SK-N-SH (cell line): ENCODE measurements at regions not wholly inside any gene's neighbourhood (a gene's known extent, or its start where the extent isn't known, plus 50 kb on each side); places are given as distances from the start of the nearest gene placed in this dataset.

Experiments
- CTCF ChIA-PET: fragments of 300-600, 350-600 bp; formaldehyde crosslinking; extraction: SDS; loops from one replicate; lab custom pipeline; 2021; lab: Yijun Ruan, JAX
- POLR2A ChIA-PET: fragments of 350-600 bp; sonication (Branson Sonifier 250); formaldehyde crosslinking; extraction: SDS; loops from one replicate; lab custom pipeline; 2020; ENCODE audit warnings: antibody characterized with exemption, inconsistent platforms; lab: Yijun Ruan, JAX
- DNase-seq: peaks from one replicate; pipeline ENCODE4 v3.0.0; 2012
- H2AFZ ChIP-seq: fragments of 200-600 bp; sonication (generic); 2 replicates; pipeline ENCODE4 v1.8.1; 2016; ENCODE audit warnings: antibody characterized with exemption, mild to moderate bottlenecking, low read depth
- H3F3A ChIP-seq: fragments of 200-600 bp; sonication (generic); replicated peaks from 2 replicates; pipeline ENCODE3; 2016; ENCODE audit warnings: antibody characterized with exemption, mild to moderate bottlenecking; ENCODE audit not compliant: insufficient read depth
- H3K27ac ChIP-seq, 2 experiments: fragments of 200-500 bp in 1 of 2; fragments of 200-600 bp in 1 of 2; sonication (Bioruptor generic) in 1 of 2; sonication (generic), shearing (Covaris generic) in 1 of 2; 2 replicates each; pipeline versions ENCODE4 v1.5.1 to v1.6.1; 2014 to 2016; ENCODE audit warnings: low read depth in 2 of 2, inconsistent platforms in 1 of 2, low read length in 1 of 2, mild to moderate bottlenecking in 1 of 2, mixed read lengths in 1 of 2
- H3K27me3 ChIP-seq: fragments of 200-600 bp; sonication (generic), shearing (Covaris generic); 2 replicates; pipeline ENCODE4 v1.6.1; 2016; ENCODE audit warnings: mixed run types; ENCODE audit not compliant: insufficient read depth
- H3K36me3 ChIP-seq, 2 experiments: fragments of 200-500 bp in 1 of 2; fragments of 200-600 bp in 1 of 2; sonication (Bioruptor generic) in 1 of 2; sonication (generic) in 1 of 2; replicated peaks in 1 of 2; 2 replicates each; pipeline versions ENCODE3 to v1.5.1; 2014 to 2016; ENCODE audit warnings: low read length in 1 of 2, mild to moderate bottlenecking in 1 of 2; ENCODE audit not compliant: insufficient read depth in 2 of 2, control insufficient read depth in 1 of 2
- H3K4me1 ChIP-seq, 2 experiments: fragments of 200-500 bp in 1 of 2; fragments of 200-600 bp in 1 of 2; sonication (Bioruptor generic) in 1 of 2; sonication (generic), shearing (Covaris generic) in 1 of 2; 2 replicates each; pipeline versions ENCODE4 v1.5.1 to v1.6.1; 2014 to 2016; ENCODE audit warnings: low read depth in 1 of 2, low read length in 1 of 2, mixed run types in 1 of 2; ENCODE audit not compliant: insufficient read depth in 2 of 2, control insufficient read depth in 1 of 2
- H3K4me2 ChIP-seq: fragments of 200-600 bp; sonication (generic), shearing (Covaris generic); 2 replicates; pipeline ENCODE4 v1.6.1; 2017; ENCODE audit warnings: mixed run types
- H3K4me3 ChIP-seq, 2 experiments: fragments of 200-500 bp in 1 of 2; fragments of 200-600 bp in 1 of 2; sonication (Bioruptor generic) in 1 of 2; sonication (generic), shearing (Covaris generic) in 1 of 2; 2 replicates each; pipeline versions ENCODE4 v1.5.1 to v1.8.1; 2014 to 2016; ENCODE audit warnings: low read depth in 2 of 2, inconsistent platforms in 1 of 2, low read length in 1 of 2, mild to moderate bottlenecking in 1 of 2, mixed read lengths in 1 of 2, moderate library complexity in 1 of 2
- H3K79me2 ChIP-seq: fragments of 200-600 bp; sonication (generic); 2 replicates; pipeline ENCODE4 v1.8.1; 2017; ENCODE audit warnings: mild to moderate bottlenecking; ENCODE audit not compliant: insufficient read depth
- H3K9ac ChIP-seq: fragments of 200-600 bp; sonication (generic); 2 replicates; pipeline ENCODE4 v1.6.1; 2017; ENCODE audit warnings: mixed run types
- H3K9me2 ChIP-seq: fragments of 200-600 bp; sonication (generic); 2 replicates; pipeline ENCODE4 v1.6.1; 2017; ENCODE audit warnings: mixed run types
- H3K9me3 ChIP-seq: fragments of 200-600 bp; sonication (generic); 2 replicates; pipeline ENCODE4 v1.6.1; 2017; ENCODE audit warnings: mixed run types, mild to moderate bottlenecking, moderate library complexity
- H4K20me1 ChIP-seq: fragments of 200-600 bp; sonication (generic); 2 replicates; pipeline ENCODE4 v1.6.1; 2017; ENCODE audit warnings: mild to moderate bottlenecking, mixed run types; ENCODE audit not compliant: insufficient read depth
- CHD2 ChIP-seq: fragments of 150-350 bp; IDR thresholded peaks from 2 replicates; pipeline ENCODE4 v1.6.1; 2018; ENCODE audit warnings: low read length; ENCODE audit not compliant: partially characterized antibody
- CTCF ChIP-seq: fragments of 200-600 bp; sonication (generic); IDR thresholded peaks from 2 replicates; pipeline ENCODE4 v1.6.1; 2017; ENCODE audit warnings: antibody characterized with exemption, mild to moderate bottlenecking, moderate library complexity
- ELF1 ChIP-seq: IDR thresholded peaks from 2 replicates; pipeline ENCODE4 v1.4.0; 2012
- FOSL2 ChIP-seq: IDR thresholded peaks from 2 replicates; pipeline ENCODE4 v1.4.0; 2012; ENCODE audit warnings: low read depth, mild to moderate bottlenecking, moderate library complexity, borderline replicate concordance
- FOXM1 ChIP-seq: IDR thresholded peaks from 2 replicates; pipeline ENCODE4 v1.4.0; 2012; ENCODE audit warnings: low read depth, mild to moderate bottlenecking
- JUND ChIP-seq: IDR thresholded peaks from 2 replicates; pipeline ENCODE4 v1.4.0; 2012
- NFIC ChIP-seq: IDR thresholded peaks from 2 replicates; pipeline ENCODE4 v1.4.0; 2012; ENCODE audit warnings: borderline replicate concordance
- NRF1 ChIP-seq: IDR thresholded peaks from 2 replicates; pipeline ENCODE4 v1.6.1; 2012; ENCODE audit warnings: low read depth, mild to moderate bottlenecking, low read length
- PBX3 ChIP-seq: IDR thresholded peaks from 2 replicates; pipeline ENCODE4; 2012
- POLR2AphosphoS5 ChIP-seq: IDR thresholded peaks from 2 replicates; pipeline ENCODE4 v1.6.1; 2012; ENCODE audit warnings: low read depth, low read length
- RAD21 ChIP-seq: IDR thresholded peaks from 2 replicates; pipeline ENCODE4 v1.6.1; 2012; ENCODE audit warnings: mild to moderate bottlenecking, low read length
- RCOR1 ChIP-seq: fragments of 150-350 bp; IDR thresholded peaks from 2 replicates; pipeline ENCODE4 v1.6.1; 2017; ENCODE audit warnings: antibody characterized with exemption, low read length
- RXRA ChIP-seq: IDR thresholded peaks from 2 replicates; pipeline ENCODE4 v1.4.0; 2012; ENCODE audit warnings: low read depth, mild to moderate bottlenecking, borderline replicate concordance
- TAF1 ChIP-seq: IDR thresholded peaks from 2 replicates; pipeline ENCODE4 v1.6.1; 2012; ENCODE audit warnings: low read depth, mild to moderate bottlenecking, low read length, moderate library complexity, borderline replicate concordance
- TCF12 ChIP-seq: IDR thresholded peaks from 2 replicates; pipeline ENCODE4 v1.4.0; 2012
- TEAD4 ChIP-seq: IDR thresholded peaks from 2 replicates; pipeline ENCODE4 v1.4.0; 2012; ENCODE audit warnings: mild to moderate bottlenecking, borderline replicate concordance; ENCODE audit not compliant: insufficient read depth
- USF1 ChIP-seq: IDR thresholded peaks from 2 replicates; pipeline ENCODE4 v1.4.0; 2012; ENCODE audit warnings: low read depth, borderline replicate concordance
- WGBS: methylation state at CpG from one replicate; pipeline ENCODE4 v1.1.6; 2017; ENCODE audit warnings: low lambda C conversion rate; 5-methylcytosine and 5-hydroxymethylcytosine counted together

GRCh38 chr7:91343996-91344629, 79.9 kb downstream of the FZD1 start:
- Histone ChIP-seq H3K9me3 (no peaks in the 10 kb centered on the region), H4K20me1 (no peaks in the 10 kb centered on the region), H3K9ac (no peak overlapping the region), H3F3A (no peaks in the 10 kb centered on the region), H3K9me2 (no peaks in the 10 kb centered on the region), H3K4me1 (no peaks in the 10 kb centered on the region; a peak in 1 of 4 replicates), H3K4me3 (no peak overlapping the region), H3K27ac (no peak overlapping the region), H2AFZ (no peak overlapping the region), H3K4me2 (no peak overlapping the region), H3K36me3 (no peaks in the 10 kb centered on the region), H3K79me2 (no peaks in the 10 kb centered on the region), H3K27me3 (0 out of 2 replicates have a peak, but pooled peaks cover 4% of the 10 kb centered on the region)
- CTCF ChIA-PET = interaction anchor here (1.0 to 1.9 kb wide), 2 partner anchors 13 to 27 kb away, joined by 4 to 5 read pairs; no protein-coding TSS in a partner anchor
- POLR2A ChIA-PET = no interaction called here
- DNase-seq = no peak
- WGBS = 42% methylated on average over 6 of the region's 6 CpGs
- TF ChIP-seq ELF1 (no peak), NRF1 (no peak), NFIC (no peak), TCF12 (no peak), CTCF (no peak), RCOR1 (no peak), RAD21 (no peak), POLR2AphosphoS5 (no peak), TEAD4 (no peak), PBX3 (no peak), CHD2 (no peak), USF1 (no peak), JUND (no peak), RXRA (no peak), FOXM1 (no peak), FOSL2 (no peak)

- no peak for TF ChIP-seq RAD21
- no peak for TF ChIP-seq NFIC
- TF ChIP-seq TAF1 = no peak
- TF ChIP-seq, all 33 proteins: peak for 0
- H3K9me2 ChIP-seq = no peaks in the 10 kb centered on the region
- no peaks in the 10 kb centered on the region for H3K36me3 ChIP-seq
- no peaks in the 10 kb centered on the region; a peak in 1 of 4 replicates for H3K4me1 ChIP-seq
- CTCF ChIA-PET = interaction anchor here (1.9 kb wide), 1 partner anchor 28 kb away, joined by 5 read pairs; no protein-coding TSS in a partner anchor
- H3K27me3 ChIP-seq = 0 out of 2 replicates have a peak, but pooled peaks cover 4% of the 10 kb centered on the region
- no peak overlapping the region for H3K4me3 ChIP-seq
- H3K9ac ChIP-seq = no peak overlapping the region
- no peaks in the 10 kb centered on the region for H4K20me1 ChIP-seq
- WGBS = 35% methylated on average over 5 of the region's 5 CpGs
- no peaks in the 10 kb centered on the region for H3F3A ChIP-seq
- H3K4me2 ChIP-seq = no peak overlapping the region
- H3K27ac ChIP-seq = no peak overlapping the region
- POLR2A ChIA-PET = no interaction called here
- DNase-seq = no peak
- no peak overlapping the region for H2AFZ ChIP-seq
- H3K79me2 ChIP-seq = no peaks in the 10 kb centered on the region
- no peaks in the 10 kb centered on the region for H3K9me3 ChIP-seq
Observed at GRCh38 chr7:91344911-91345310, 80.7 kb downstream of the FZD1 start.
